ENCODE measurements at regions not wholly inside any gene's neighbourhood (a gene's known extent, or its start where the extent isn't known, plus 50 kb on each side); places are given as distances from the start of the nearest gene placed in this dataset.

DNA sequence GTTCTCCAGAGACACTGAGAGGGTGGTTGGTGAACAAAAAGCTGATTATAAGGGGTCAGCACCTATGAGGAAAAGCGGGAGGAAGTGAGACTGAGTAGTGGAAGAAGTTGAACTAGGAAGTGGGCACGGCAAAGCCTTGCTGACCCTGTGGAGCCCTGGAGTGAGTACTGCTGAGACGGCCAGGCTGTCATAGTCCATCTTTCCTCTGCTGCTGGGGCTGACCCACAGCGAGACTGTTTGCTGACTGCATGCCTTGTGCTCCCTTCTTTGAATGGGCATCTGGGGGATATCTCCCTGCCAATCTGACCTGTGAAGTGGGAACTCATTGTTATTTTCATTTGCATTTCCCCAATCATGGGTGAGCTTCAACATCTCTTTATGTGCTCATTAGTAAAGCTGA, 92.4 kb upstream of the LDAH start:
- Histone ChIP-seq H3K36me3 (ENCODE audit: control insufficient read depth in 2 of 2, extremely low read depth in 1 of 2, insufficient read depth in 1 of 2, low read length in 1 of 2) (no peaks in the 10 kb centered on the region), H3K27me3 (replicated peaks in 1 of 2; ENCODE audit: control insufficient read depth in 2 of 2, extremely low read depth in 1 of 2, insufficient read depth in 2 of 2, low read length in 1 of 2) (peaks cover 0 to 52% of the 10 kb centered on the region in 2 experiments), H3K4me1 (ENCODE audit: control insufficient read depth in 1 of 2, extremely low read depth in 1 of 2, insufficient read depth in 2 of 2, low read length in 2 of 2) (no peaks in the 10 kb centered on the region), H3K27ac (ENCODE audit: low read length) (no peak overlapping the region), H3K4me3 (ENCODE audit: control insufficient read depth in 1 of 2, extremely low read depth in 1 of 2, low read length in 1 of 2) (no peak overlapping the region), H3K9me3 (no peaks in the 10 kb centered on the region)
- H3K27me3 Mint-ChIP-seq: peaks cover 46 to 49% of the 10 kb centered on the region in 2 donors
- H3K4me3 Mint-ChIP-seq: no peak overlapping the region
- no peak for ATAC-seq (replicated peaks in 1 of 4)
- POLR2A ChIA-PET: no interaction called here
- no peak for DNase-seq
- CTCF ChIA-PET: no interaction called here
- H3K9me3 Mint-ChIP-seq: no peaks in the 10 kb centered on the region
- no peaks in the 10 kb centered on the region for H3K36me3 Mint-ChIP-seq
- 59% methylated on average over 4 of the region's 4 CpGs for WGBS (ENCODE audit: insufficient coverage)
- no peaks in the 10 kb centered on the region for H3K4me1 Mint-ChIP-seq
- no peak overlapping the region for H3K27ac Mint-ChIP-seq

DNA sequence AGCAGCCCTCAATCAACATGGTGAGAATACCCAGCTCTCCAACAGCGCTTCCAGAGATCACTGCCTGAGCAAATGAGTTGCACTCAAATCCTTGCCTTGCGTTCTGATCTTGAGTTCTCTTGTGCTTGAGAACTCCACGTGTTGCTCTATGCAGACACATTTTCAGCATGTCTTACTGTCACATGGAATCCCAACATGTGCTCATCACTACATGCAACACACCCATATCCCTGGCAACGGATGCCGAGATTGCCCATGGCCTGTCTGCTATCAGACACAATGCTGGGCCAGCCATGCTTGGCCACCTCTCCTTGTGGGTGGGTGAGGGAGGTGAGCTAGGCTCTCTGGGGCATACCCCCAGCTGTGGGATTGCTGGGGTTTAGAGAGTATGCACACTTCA, 91.9 kb upstream of the LDAH start:
- 81% methylated on average over 3 of the region's 5 CpGs for WGBS (ENCODE audit: insufficient coverage)
- no peak overlapping the region for H3K4me3 Mint-ChIP-seq
- no peaks in the 10 kb centered on the region for H3K4me1 Mint-ChIP-seq
- no peaks in the 10 kb centered on the region for H3K36me3 ChIP-seq (ENCODE audit: control insufficient read depth in 2 of 2, extremely low read depth in 1 of 2, insufficient read depth in 1 of 2, low read length in 1 of 2)
- no peaks in the 10 kb centered on the region for H3K36me3 Mint-ChIP-seq
- H3K27ac ChIP-seq (ENCODE audit: low read length): no peak overlapping the region
- no peaks in the 10 kb centered on the region for H3K9me3 ChIP-seq
- POLR2A ChIA-PET: no interaction called here
- no peak overlapping the region for H3K27ac Mint-ChIP-seq
- H3K4me3 ChIP-seq (ENCODE audit: control insufficient read depth in 1 of 2, extremely low read depth in 1 of 2, low read length in 1 of 2): no peak overlapping the region
- H3K9me3 Mint-ChIP-seq: peaks cover 0 to 2% (median 0%) of the 10 kb centered on the region in 3 donors
- no peaks in the 10 kb centered on the region for H3K4me1 ChIP-seq (ENCODE audit: control insufficient read depth in 1 of 2, extremely low read depth in 1 of 2, insufficient read depth in 2 of 2, low read length in 2 of 2)
- peaks cover 46 to 49% of the 10 kb centered on the region in 2 donors for H3K27me3 Mint-ChIP-seq
- CTCF ChIA-PET: no interaction called here
- DNase-seq (no peak), ATAC-seq (replicated peaks in 1 of 4) (no peak)
- H3K27me3 ChIP-seq (replicated peaks in 1 of 2; ENCODE audit: control insufficient read depth in 2 of 2, extremely low read depth in 1 of 2, insufficient read depth in 2 of 2, low read length in 1 of 2): peaks cover 0 to 47% of the 10 kb centered on the region in 2 experiments

DNA sequence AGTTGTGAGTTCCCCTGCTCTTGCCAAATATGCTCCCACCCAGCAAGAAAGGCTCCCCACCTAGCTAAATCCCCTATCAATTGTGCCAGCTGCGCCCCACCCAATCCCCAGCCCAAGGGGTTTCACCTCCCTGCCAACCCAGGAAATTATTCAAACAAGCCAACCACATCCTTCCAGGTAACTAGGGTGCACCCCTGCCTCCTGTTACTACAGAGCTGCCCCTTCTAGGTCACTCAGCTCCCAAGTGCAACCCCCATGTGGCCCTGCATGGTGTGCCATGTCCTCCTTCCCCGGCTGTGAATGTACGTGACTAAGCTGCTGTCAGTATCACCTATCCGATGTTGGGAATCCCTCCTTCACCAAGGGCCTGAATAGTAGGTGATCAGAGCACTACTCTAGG, 91.2 kb upstream of the LDAH start:
- H3K4me3 Mint-ChIP-seq: no peak overlapping the region
- no peak overlapping the region for H3K4me3 ChIP-seq (ENCODE audit: control insufficient read depth in 1 of 2, extremely low read depth in 1 of 2, low read length in 1 of 2)
- H3K27ac Mint-ChIP-seq: no peak overlapping the region
- H3K36me3 Mint-ChIP-seq: no peaks in the 10 kb centered on the region
- CTCF ChIA-PET: no interaction called here
- POLR2A ChIA-PET: no interaction called here
- no peaks in the 10 kb centered on the region for H3K36me3 ChIP-seq (ENCODE audit: control insufficient read depth in 2 of 2, extremely low read depth in 1 of 2, insufficient read depth in 1 of 2, low read length in 1 of 2)
- ATAC-seq (replicated peaks in 1 of 4): no peak
- H3K4me1 ChIP-seq (ENCODE audit: control insufficient read depth in 1 of 2, extremely low read depth in 1 of 2, insufficient read depth in 2 of 2, low read length in 2 of 2): no peaks in the 10 kb centered on the region
- H3K27me3 ChIP-seq (replicated peaks in 1 of 2; ENCODE audit: control insufficient read depth in 2 of 2, extremely low read depth in 1 of 2, insufficient read depth in 2 of 2, low read length in 1 of 2): peaks cover 0 to 40% of the 10 kb centered on the region in 2 experiments
- H3K9me3 Mint-ChIP-seq: peaks cover 0 to 2% (median 0%) of the 10 kb centered on the region in 3 donors
- DNase-seq: no peak
- H3K27me3 Mint-ChIP-seq: peaks cover 44 to 48% of the 10 kb centered on the region in 2 donors
- no peaks in the 10 kb centered on the region for H3K4me1 Mint-ChIP-seq
- H3K9me3 ChIP-seq: no peaks in the 10 kb centered on the region
- 76% methylated on average over 4 of the region's 4 CpGs for WGBS (ENCODE audit: insufficient coverage)
- H3K27ac ChIP-seq (ENCODE audit: low read length): no peak overlapping the region

DNA sequence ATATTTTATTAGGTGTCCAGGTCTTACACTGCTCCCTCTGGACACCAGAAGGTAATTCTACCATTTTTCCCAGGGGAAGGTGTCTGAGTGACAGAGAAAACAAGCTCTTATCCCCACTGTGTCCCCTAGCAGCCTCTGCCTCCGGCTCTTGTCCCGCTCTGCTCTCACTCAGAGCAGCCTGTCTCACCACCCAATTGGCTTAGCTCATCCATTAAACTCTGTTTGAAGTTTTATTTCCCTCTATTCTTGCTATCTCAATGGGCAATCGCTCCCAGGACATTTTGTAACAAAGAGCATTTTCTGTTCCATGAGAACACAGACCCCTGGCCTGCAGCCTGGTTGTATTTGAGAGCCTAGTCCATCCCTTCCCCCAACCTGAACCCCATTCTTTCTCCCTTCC, 90.6 kb upstream of the LDAH start:
- Mint-ChIP-seq H3K9me3 (peaks cover 0 to 2% (median under 1%) of the 10 kb centered on the region in 3 donors), H3K36me3 (no peaks in the 10 kb centered on the region), H3K4me3 (no peak overlapping the region), H3K4me1 (no peaks in the 10 kb centered on the region), H3K27me3 (peaks cover 42 to 52% of the 10 kb centered on the region in 2 donors), H3K27ac (no peak overlapping the region)
- H3K27me3 ChIP-seq (replicated peaks in 1 of 2; ENCODE audit: control insufficient read depth in 2 of 2, extremely low read depth in 1 of 2, insufficient read depth in 2 of 2, low read length in 1 of 2): peaks cover 0 to 34% of the 10 kb centered on the region in 2 experiments
- no peaks in the 10 kb centered on the region for H3K4me1 ChIP-seq (ENCODE audit: control insufficient read depth in 1 of 2, extremely low read depth in 1 of 2, insufficient read depth in 2 of 2, low read length in 2 of 2)
- no peak overlapping the region for H3K27ac ChIP-seq (ENCODE audit: low read length)
- H3K36me3 ChIP-seq (ENCODE audit: control insufficient read depth in 2 of 2, extremely low read depth in 1 of 2, insufficient read depth in 1 of 2, low read length in 1 of 2): no peaks in the 10 kb centered on the region
- DNase-seq (no peak), ATAC-seq (replicated peaks in 1 of 4) (no peak)
- WGBS (ENCODE audit: insufficient coverage): 73% methylated on average over 3 of the region's 3 CpGs
- H3K4me3 ChIP-seq (ENCODE audit: control insufficient read depth in 1 of 2, extremely low read depth in 1 of 2, low read length in 1 of 2): no peak overlapping the region
- ChIA-PET CTCF (no interaction called here), POLR2A (no interaction called here)
- no peaks in the 10 kb centered on the region for H3K9me3 ChIP-seq

DNA sequence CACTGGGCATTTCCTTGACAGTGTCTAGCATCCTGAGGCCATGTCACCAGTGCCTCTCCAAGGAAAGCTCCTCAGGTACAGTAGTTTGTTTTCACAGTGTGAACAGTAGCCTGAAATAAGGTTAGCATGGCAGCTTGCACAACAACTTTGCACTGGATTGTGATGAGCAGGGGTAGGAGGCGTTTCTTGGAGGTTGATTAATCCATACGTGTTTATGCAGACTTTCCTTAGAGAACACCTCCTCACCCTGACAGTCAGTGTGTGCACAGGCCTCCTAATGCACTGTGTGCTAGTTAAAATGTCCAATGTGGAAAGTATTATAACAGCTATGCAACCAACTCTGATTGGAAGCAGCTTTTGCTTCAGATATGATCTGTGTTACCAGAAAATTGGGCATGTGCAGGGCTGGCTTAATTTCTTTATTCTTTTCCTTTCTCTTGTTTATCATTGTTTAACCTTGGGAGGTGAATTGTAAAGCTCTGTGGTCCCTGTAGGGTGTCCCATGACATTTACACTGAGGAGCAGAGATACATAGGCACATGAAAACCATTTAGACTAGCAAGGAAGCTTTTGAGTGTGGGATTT, 77.2 kb upstream of the LDAH start:
- Mint-ChIP-seq H3K9me3 (peaks cover 0 to 3% (median 3%) of the 10 kb centered on the region in 3 donors), H3K4me3 (no peak overlapping the region), H3K36me3 (no peaks in the 10 kb centered on the region), H3K27ac (no peak overlapping the region), H3K4me1 (no peaks in the 10 kb centered on the region), H3K27me3 (peaks cover 27 to 31% of the 10 kb centered on the region in 2 donors)
- Histone ChIP-seq H3K4me3 (ENCODE audit: control insufficient read depth in 1 of 2, extremely low read depth in 1 of 2, low read length in 1 of 2) (no peak overlapping the region), H3K27ac (ENCODE audit: low read length) (no peak overlapping the region), H3K27me3 (replicated peaks in 1 of 2; ENCODE audit: control insufficient read depth in 2 of 2, extremely low read depth in 1 of 2, insufficient read depth in 2 of 2, low read length in 1 of 2) (peaks cover 0 to 14% of the 10 kb centered on the region in 2 experiments), H3K9me3 (no peaks in the 10 kb centered on the region), H3K4me1 (ENCODE audit: control insufficient read depth in 1 of 2, extremely low read depth in 1 of 2, insufficient read depth in 2 of 2, low read length in 2 of 2) (no peaks in the 10 kb centered on the region), H3K36me3 (ENCODE audit: control insufficient read depth in 2 of 2, extremely low read depth in 1 of 2, insufficient read depth in 1 of 2, low read length in 1 of 2) (no peaks in the 10 kb centered on the region)
- POLR2A ChIA-PET: no interaction called here
- ATAC-seq (replicated peaks in 1 of 4): no peak
- DNase-seq: no peak
- no CpG with 5 or more reads among the region's 2 CpGs for WGBS (ENCODE audit: insufficient coverage)
- CTCF ChIA-PET: no interaction called here

DNA sequence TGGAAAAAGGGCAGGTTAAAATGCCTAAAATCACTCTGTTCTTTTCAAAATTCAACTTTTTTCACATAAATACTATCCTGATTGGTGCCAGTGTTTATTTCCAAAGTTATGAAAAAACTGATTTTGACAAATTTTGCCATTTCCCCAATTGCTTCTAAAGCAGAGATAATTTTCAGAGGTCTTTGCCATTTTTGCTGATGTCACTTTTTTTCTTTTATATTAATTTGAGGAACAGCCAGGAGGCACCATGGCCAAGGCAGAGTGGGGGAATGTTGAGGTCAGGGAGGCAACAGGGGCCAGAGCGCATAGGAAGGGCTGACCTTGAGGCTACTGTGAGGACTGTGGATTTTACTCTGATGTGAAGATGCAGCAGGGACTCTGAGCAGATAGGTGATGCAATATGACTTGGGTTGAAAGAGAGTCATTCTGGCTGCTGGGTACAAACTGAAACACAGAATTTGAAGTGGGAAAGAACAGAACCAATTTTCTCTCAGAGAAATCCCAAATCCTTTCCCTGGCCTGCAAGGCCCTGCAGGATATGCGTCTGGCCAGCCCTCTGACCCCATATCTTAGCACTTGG, 75.1 kb upstream of the LDAH start:
- CTCF ChIA-PET: no interaction called here
- no peak overlapping the region for H3K4me3 ChIP-seq (ENCODE audit: control insufficient read depth in 1 of 2, extremely low read depth in 1 of 2, low read length in 1 of 2)
- peaks cover 0 to 8% (median 3%) of the 10 kb centered on the region in 3 donors for H3K9me3 Mint-ChIP-seq
- H3K36me3 ChIP-seq (ENCODE audit: control insufficient read depth in 2 of 2, extremely low read depth in 1 of 2, insufficient read depth in 1 of 2, low read length in 1 of 2): no peaks in the 10 kb centered on the region
- 94% methylated on average over 2 of the region's 2 CpGs for WGBS (ENCODE audit: insufficient coverage)
- H3K27ac Mint-ChIP-seq: no peak overlapping the region
- H3K4me1 ChIP-seq (ENCODE audit: control insufficient read depth in 1 of 2, extremely low read depth in 1 of 2, insufficient read depth in 2 of 2, low read length in 2 of 2): no peaks in the 10 kb centered on the region
- no peaks in the 10 kb centered on the region for H3K9me3 ChIP-seq
- H3K27me3 Mint-ChIP-seq: peaks cover 37 to 40% of the 10 kb centered on the region in 2 donors
- ATAC-seq (replicated peaks in 1 of 4) (no peak), DNase-seq (no peak)
- no peak overlapping the region for H3K4me3 Mint-ChIP-seq
- H3K4me1 Mint-ChIP-seq: no peaks in the 10 kb centered on the region
- POLR2A ChIA-PET: interaction anchor here in 1 of 2 donors (0.7 kb wide), 2 partner anchors 144 to 350 kb away, joined by 5 read pairs; no protein-coding TSS in a partner anchor
- H3K36me3 Mint-ChIP-seq: no peaks in the 10 kb centered on the region
- no peak overlapping the region for H3K27ac ChIP-seq (ENCODE audit: low read length)
- peaks cover 0 to 14% of the 10 kb centered on the region in 2 experiments for H3K27me3 ChIP-seq (replicated peaks in 1 of 2; ENCODE audit: control insufficient read depth in 2 of 2, extremely low read depth in 1 of 2, insufficient read depth in 2 of 2, low read length in 1 of 2)
